Kidney (tissue), 13 donors: ENCODE measurements at regions not wholly inside any gene's neighbourhood (a gene's known extent, or its start where the extent isn't known, plus 50 kb on each side); places are given as distances from the start of the nearest gene placed in this dataset.

Source experiments
- DNase-seq, 5 donors: peaks; one replicate each; pipeline ENCODE4 v3.0.0-alpha.2; 2013 to 2020
- FAIRE-seq: peaks from 2 replicates; lab custom pipeline; 2012; peaks lifted over from hg19 to GRCh38; lab: Jason Lieb, UNC
- H3K27ac ChIP-seq, 2 donors: one replicate each; pipeline ENCODE4 v1.7.0; 2013; ENCODE audit warnings: low read depth in 2 of 2, low read length in 2 of 2, inconsistent platforms in 1 of 2
- H3K27me3 ChIP-seq: one replicate; pipeline ENCODE4 v1.7.1; 2013; ENCODE audit warnings: low read length, inconsistent platforms; ENCODE audit not compliant: control insufficient read depth, insufficient read depth
- H3K36me3 ChIP-seq, 3 donors: one replicate each; pipeline versions ENCODE4 v1.7.0 to v1.7.1; 2013; ENCODE audit warnings: low read length in 3 of 3, control low read depth in 1 of 3, inconsistent platforms in 1 of 3; ENCODE audit not compliant: insufficient read depth in 3 of 3, control insufficient read depth in 2 of 3
- H3K4me1 ChIP-seq, 3 donors: one replicate each; pipeline versions ENCODE4 v1.7.0 to v1.7.1; 2013; ENCODE audit warnings: low read length in 3 of 3, inconsistent platforms in 1 of 3, low read depth in 1 of 3; ENCODE audit not compliant: control insufficient read depth in 2 of 3, insufficient read depth in 2 of 3
- H3K4me3 ChIP-seq, 3 donors: one replicate each; pipeline versions ENCODE4 v1.7.0 to v1.8.1; 2013; ENCODE audit warnings: low read length in 3 of 3, control low read depth in 1 of 3, inconsistent platforms in 1 of 3
- H3K9ac ChIP-seq, 3 donors: one replicate each; pipeline versions ENCODE4 v1.7.0 to v1.7.1; 2013; ENCODE audit warnings: low read length in 3 of 3, control low read depth in 1 of 3, inconsistent platforms in 1 of 3
- H3K9me3 ChIP-seq, 3 donors: one replicate each; pipeline versions ENCODE4 v1.7.0 to v1.7.1; 2013; ENCODE audit warnings: low read length in 3 of 3, control low read depth in 1 of 3, inconsistent platforms in 1 of 3; ENCODE audit not compliant: control insufficient read depth in 2 of 3, insufficient read depth in 1 of 3
- CTCF ChIP-seq: IDR thresholded peaks from 3 replicates; pipeline ENCODE4 v1.5.1; 2012; ENCODE audit warnings: mild to moderate bottlenecking, moderate library complexity, borderline replicate concordance; ENCODE audit not compliant: insufficient read depth; ENCODE audit errors: extremely low read depth
- intact Hi-C: fragments of 100-400 bp; cut with DNase I; formaldehyde crosslinking; loops from one replicate; pipeline ENCODE4 v1.11.1; 2022
- donor health status: control.
- donor health status: control.
- donor health status: control.
- donor health status: control.
- donor health status: control.
- donor health status: DM: yes; HTN: yes; CAD: no.
- donor health status: Normal renal cell carcinoma (clear cell type).

GRCh38 chr3:72372161-72372560 lies 476.1 kb downstream of the SHQ1 start:
- no peaks in the 10 kb centered on the region for H3K27me3 ChIP-seq
- H3K27ac ChIP-seq = no peak overlapping the region
- DNase-seq (no peak), FAIRE-seq (no peak)
- no peaks in the 10 kb centered on the region for H3K9me3 ChIP-seq
- intact Hi-C loops = no loop called here
- peaks cover 0 to 3% (median 3%) of the 10 kb centered on the region in 3 donors for H3K36me3 ChIP-seq
- no peaks in the 10 kb centered on the region for H3K4me1 ChIP-seq
- no peak for TF ChIP-seq CTCF
- no peak overlapping the region for H3K9ac ChIP-seq
- H3K4me3 ChIP-seq = no peak overlapping the region

DNA sequence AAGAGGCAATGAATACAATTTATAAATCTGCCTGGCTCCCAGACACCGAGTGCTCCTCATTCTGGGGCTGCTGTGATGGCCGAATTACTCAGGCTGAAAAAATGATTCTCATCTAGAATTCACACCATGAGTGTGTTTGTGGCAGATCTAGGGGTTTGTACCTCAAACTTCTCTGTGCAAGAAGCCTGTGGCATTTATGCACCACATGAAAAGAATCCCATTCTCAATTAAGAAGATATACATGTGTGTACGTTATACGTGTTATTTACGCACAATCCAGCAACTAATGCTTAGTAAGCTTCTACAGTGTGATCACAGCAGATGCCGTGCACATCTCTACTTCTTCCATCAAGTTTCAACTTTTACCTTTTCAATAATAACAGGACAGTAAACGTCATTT lies 476.8 kb downstream of the SHQ1 start:
- Histone ChIP-seq H3K36me3 (no peaks in the 10 kb centered on the region), H3K9ac (no peak overlapping the region), H3K9me3 (no peaks in the 10 kb centered on the region), H3K27me3 (no peaks in the 10 kb centered on the region), H3K4me3 (no peak overlapping the region), H3K27ac (no peak overlapping the region), H3K4me1 (no peaks in the 10 kb centered on the region)
- TF ChIP-seq CTCF = no peak
- DNase-seq (no peak), FAIRE-seq (no peak)
- intact Hi-C loops = no loop called here

- DNase-seq = no peak
- no peaks in the 10 kb centered on the region for H3K4me1 ChIP-seq
- FAIRE-seq = no peak
Measured at GRCh38 chr3:72370947-72371346, 477.3 kb downstream of the SHQ1 start.

More at GRCh38 chr3:72370947-72371346, 477.3 kb downstream of the SHQ1 start:
- H3K27me3 ChIP-seq = no peaks in the 10 kb centered on the region
- H3K4me3 ChIP-seq = no peak overlapping the region
- H3K9ac ChIP-seq = no peak overlapping the region
- no peak for TF ChIP-seq CTCF
- intact Hi-C loops = no loop called here
- H3K36me3 ChIP-seq = no peaks in the 10 kb centered on the region
- no peaks in the 10 kb centered on the region for H3K9me3 ChIP-seq
- H3K27ac ChIP-seq = no peak overlapping the region
